ENCODE measurements at regions not wholly inside any gene's neighbourhood (a gene's known extent, or its start where the extent isn't known, plus 50 kb on each side); places are given as distances from the start of the nearest gene placed in this dataset.

DNA sequence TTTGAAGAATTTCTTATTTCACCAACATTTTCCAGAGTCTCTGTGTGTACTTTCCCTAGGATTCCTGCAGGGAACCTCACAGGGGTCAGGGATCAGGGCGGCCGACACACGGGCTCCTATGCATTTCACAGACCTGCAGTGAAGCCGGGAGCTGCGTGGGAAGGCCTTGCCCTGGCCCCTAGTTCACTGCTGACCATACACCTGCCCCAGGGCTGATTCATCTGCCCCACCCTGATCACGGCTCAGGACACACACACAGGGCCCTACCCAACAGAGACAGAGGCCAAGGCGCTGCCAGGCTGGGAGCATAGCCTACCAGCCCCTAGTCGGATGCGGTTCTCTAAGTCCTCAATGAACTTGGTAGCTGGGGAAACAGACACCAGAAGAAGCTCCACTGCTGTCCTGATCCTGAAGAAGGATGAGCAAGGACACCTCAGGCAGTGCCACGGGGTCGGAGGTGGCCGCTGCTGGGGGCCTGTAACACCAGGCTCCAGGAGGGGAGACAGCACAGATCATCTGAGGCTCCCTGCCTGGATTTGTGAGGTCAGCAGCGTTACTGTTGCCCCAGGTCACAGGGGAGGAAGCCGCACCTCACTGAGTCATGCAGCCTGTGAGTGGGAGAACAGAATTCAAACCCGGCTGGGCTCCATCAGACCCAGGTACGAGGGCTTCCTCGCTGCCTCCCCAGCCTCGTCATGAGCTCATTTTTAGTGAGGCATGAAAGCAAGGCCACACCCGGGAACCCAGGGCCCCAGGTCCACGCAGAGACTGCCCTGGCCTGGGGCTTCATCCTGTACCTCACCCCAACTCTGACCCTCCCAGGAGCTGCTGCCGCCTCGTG lies 278.8 kb upstream of the PPP2R2D start:
- no peak for DNase-seq (ENCODE audit: low read depth in 3 of 3, low spot score in 1 of 3)

DNA sequence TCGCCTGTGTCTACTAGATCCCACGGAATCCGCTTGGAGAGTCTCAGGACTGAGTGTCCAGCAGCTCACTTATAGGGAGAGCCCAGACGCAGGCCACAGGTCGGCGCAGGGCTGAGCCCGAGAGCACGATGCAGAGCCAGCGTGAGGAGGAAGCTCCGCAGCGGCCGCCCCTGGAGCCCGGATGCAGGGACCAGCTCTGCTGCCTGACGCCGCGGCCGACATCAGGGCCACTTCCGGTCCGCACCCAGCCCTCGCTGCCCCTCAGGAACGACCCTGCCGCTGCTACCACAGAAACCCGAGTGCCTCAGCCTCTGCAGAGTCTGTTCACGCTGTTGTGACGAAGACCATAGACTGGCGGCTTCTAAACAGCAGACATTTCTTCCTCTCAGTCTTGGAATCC lies 275.8 kb upstream of the PPP2R2D start:
- no peak for DNase-seq (ENCODE audit: low read depth in 3 of 3, low spot score in 1 of 3)

DNA sequence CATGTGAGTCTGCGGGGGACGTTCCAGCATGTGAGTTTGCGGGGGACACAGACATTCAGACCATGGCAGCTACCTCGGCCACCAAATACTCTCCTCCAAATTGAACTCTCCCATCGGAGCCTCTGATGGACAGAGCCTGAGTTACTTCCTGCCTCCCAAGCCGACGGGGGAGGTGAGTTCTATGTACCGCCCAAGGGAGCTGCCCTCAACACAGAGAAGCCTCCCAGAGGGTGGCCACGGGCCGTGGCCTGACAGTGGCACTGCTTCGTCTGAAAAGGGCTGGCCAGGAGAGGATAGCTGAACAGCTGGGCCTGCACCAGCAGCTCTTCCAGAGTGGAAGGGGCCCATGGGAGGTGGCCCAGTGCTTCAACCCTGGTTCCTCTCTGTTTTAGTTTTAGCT lies 274.5 kb upstream of the PPP2R2D start:
- DNase-seq (ENCODE audit: low read depth in 3 of 3, low spot score in 1 of 3): no peak

DNA sequence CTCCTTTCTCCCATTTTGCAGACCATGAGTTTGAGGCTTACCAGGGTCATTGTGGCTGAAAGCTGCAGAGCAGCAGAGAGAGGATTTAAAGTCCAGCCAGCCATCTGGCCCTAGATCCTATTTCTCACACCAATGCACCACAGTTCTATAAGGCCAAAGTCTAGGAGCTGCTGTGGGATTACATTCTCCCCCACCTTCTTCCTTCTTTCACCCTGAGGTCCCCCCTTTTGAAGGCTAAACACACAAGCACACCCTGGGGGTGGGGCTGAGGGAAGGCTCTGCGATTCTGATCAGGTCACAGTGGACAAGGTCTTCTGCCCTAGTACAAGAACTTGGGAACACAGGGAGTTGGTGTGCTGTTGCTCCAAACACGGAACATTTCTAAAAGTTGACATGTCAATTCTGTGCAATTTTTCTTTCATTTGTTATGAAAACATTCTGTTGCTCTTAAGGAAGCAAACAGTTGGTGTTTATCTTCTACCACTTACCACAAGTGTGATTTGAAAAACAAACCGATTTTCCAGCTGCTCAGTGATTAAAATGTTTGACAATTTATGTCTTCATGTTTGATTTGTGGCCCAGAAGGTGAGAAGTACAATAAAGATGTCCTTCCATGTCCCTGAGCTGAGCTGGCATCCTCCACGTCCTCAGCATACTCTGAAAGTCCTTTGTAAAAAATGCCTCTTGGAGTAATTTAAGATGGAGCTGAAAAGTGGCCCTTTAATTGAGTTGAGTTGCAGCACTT lies 271.6 kb upstream of the PPP2R2D start:
- DNase-seq (ENCODE audit: low read depth in 3 of 3, low spot score in 1 of 3): no peak

GRCh38 chr10:131630772-131631258 lies 270.0 kb upstream of the PPP2R2D start:
- no peak for DNase-seq (ENCODE audit: low read depth in 3 of 3, low spot score in 1 of 3)

GRCh38 chr10:131631619-131632018 lies 269.2 kb upstream of the PPP2R2D start:
- DNase-seq (ENCODE audit: low read depth in 3 of 3, low spot score in 1 of 3): no peak

GRCh38 chr10:131635564-131636015 lies 265.2 kb upstream of the PPP2R2D start:
- DNase-seq (ENCODE audit: low read depth in 3 of 3, low spot score in 1 of 3): no peak

DNA sequence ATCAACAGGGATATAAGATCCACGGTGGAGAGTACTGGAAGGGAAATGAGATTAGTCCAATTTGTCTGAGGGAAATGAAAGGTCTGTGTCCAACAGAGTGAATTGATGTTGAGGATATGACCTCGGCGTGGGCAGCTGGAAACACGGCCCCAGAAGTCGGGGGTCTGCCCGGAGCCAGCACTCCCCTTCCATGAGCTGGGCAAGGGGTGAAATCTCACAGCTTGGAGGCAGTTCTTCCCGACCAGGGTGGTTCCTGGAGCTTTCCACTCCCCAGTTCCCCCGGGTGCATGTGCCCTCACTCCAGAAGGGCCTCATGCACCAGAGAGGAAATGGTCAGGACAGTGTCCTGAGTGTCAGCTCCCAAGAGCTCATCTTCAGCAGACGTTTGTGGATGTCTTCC lies 264.7 kb upstream of the PPP2R2D start:
- no peak for DNase-seq (ENCODE audit: low read depth in 3 of 3, low spot score in 1 of 3)

DNA sequence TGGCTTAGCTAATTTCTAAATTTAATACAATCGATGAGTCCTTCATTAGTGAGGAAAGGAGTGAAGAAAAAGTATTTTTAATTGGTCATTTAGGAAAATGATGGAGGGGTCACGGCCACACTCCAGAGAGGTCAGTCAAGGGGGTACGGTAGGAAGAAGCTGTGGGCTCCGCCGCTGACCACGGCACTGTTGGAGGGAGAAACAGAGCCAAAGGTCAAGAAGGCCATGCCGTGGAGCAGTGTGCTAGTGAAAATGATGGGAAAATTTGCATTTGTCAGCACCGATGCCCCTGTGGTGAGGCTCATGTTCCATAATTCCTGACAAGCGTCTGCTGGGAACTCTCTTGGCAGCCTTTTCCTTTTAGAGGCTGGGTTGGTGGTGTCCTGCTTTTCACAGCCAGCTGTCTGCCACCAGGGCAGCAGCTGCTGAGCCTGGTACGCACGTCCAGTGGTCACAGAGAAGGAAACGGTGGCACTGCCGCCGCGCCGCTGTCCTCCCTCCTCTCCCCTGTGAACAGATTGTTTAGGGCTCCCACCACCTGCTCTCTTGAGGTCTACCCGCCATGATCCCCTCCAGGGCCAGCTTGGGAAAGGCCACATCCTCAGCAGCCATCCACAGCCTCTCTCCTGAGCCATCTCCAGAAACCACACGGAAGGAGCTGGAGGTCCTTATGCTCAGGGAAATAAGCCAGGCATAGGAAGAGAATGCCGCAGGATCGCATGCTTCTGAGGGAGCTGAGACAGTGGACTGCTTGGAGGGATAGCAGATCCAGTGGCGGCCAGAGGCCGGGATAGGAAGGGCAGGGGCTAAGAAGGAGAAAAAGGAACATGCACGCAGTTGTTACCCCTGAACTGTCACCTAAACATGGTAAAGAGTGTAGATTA lies 263.7 kb upstream of the PPP2R2D start:
- no peak for DNase-seq (ENCODE audit: low read depth in 3 of 3, low spot score in 1 of 3)

- DNase-seq (ENCODE audit: low read depth in 3 of 3, low spot score in 1 of 3): no peak
Observed at GRCh38 chr10:131638049-131638879, 262.5 kb upstream of the PPP2R2D start.

- no peak for DNase-seq (ENCODE audit: low read depth in 3 of 3, low spot score in 1 of 3)
Observed at GRCh38 chr10:131638880-131639278, 261.9 kb upstream of the PPP2R2D start.

- no peak for DNase-seq (ENCODE audit: low read depth in 3 of 3, low spot score in 1 of 3)
Observed at GRCh38 chr10:131640045-131640644, 260.7 kb upstream of the PPP2R2D start.

DNA sequence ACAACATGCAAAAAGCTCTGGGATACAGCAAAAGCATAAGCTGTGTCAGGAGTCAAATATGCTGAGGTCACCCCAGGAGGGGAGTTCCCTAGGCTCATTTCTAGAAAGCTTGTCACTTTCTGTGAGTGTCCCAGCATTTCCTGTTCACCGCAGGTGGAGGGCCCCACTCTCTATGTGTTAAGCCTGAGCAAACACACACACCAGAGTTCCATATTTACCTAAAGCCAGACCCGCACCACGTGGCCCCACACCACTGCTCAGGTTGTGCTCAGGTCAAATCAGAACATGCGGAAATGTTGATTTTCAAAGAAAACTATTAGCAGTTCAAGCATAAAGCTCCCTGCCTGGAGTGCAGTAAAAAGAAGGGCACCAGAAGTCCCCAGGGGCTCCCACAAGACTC lies 259.6 kb upstream of the PPP2R2D start:
- no peak for DNase-seq (ENCODE audit: low read depth in 3 of 3, low spot score in 1 of 3)

- DNase-seq (ENCODE audit: low read depth in 3 of 3, low spot score in 1 of 3): no peak
Observed at GRCh38 chr10:131641898-131642297, 258.9 kb upstream of the PPP2R2D start.

DNA sequence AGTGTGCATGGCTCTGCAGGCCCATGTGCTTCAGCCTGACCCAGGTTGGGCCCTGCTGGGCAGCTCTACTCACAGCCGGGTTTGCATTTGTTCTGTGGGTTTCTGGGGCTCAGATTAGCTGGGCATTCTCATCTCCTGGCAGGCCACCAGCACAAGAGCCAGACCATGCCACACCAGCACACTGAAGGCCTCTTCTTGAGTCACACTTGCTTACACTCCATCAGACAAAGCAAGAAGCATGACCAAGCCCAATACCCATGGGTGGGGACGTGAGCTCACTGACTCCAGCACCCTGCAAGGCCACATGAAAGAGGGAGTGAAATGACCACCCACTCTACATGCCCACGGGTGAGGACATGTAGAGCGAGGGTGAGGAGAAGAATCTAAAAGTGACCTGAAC lies 257.8 kb upstream of the PPP2R2D start:
- DNase-seq (ENCODE audit: low read depth in 3 of 3, low spot score in 1 of 3): no peak

DNA sequence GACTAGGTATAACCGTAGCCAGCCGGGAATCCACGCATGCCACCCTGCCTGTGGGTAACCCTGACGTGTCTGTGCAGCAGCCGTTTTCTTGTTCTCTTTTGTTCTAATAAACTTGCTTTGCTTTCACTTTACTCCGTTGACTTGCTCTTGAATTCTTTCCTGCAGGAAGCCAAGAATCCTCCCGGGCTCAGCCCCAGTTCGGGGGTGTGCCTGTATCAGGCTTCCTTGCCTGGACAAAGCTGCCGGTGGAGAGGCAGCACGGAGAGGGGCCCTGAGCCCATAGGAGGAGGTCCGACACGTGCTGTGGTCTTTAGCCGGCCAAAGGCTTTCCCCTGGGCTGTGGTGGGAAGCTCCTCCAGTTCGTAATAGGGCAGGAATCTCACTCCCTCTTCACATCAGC lies 256.5 kb upstream of the PPP2R2D start:
- no peak for DNase-seq (ENCODE audit: low read depth in 3 of 3, low spot score in 1 of 3)

- DNase-seq (ENCODE audit: low read depth in 3 of 3, low spot score in 1 of 3): no peak
Observed at GRCh38 chr10:131644864-131645658, 255.7 kb upstream of the PPP2R2D start.

GRCh38 chr10:131645756-131646155 lies 255.1 kb upstream of the PPP2R2D start:
- no peak for DNase-seq (ENCODE audit: low read depth in 3 of 3, low spot score in 1 of 3)

All from stimulated activated CD4-positive, alpha-beta T cell treated with anti-CD3 and anti-CD28 coated beads, TNF-alpha, amount 100 ng/mL, for 1 hour (primary cell).